B cell (primary cell): ENCODE measurements at regions not wholly inside any gene's neighbourhood (a gene's known extent, or its start where the extent isn't known, plus 50 kb on each side); places are given as distances from the start of the nearest gene placed in this dataset.

Experiments used
- ATAC-seq: fragments of 200-7000 bp; cut with Tn5 transposase; one replicate; pipeline ENCODE4 v1.10.0; 2021; ENCODE audit warnings: low read depth, mild to moderate bottlenecking, moderate number of reproducible peaks, moderate library complexity
- CTCF ChIA-PET: fragments of 350-600 bp; sonication (Branson Sonifier 250); formaldehyde crosslinking; loops from one replicate; lab custom pipeline; 2021; ENCODE audit warnings: antibody characterized with exemption, inconsistent platforms; lab: Charles Lee
- POLR2A ChIA-PET: fragments of 350-600 bp; sonication (Branson Sonifier 250); formaldehyde crosslinking; loops from one replicate; lab custom pipeline; 2021; ENCODE audit warnings: antibody characterized with exemption; lab: Charles Lee
- DNase-seq: peaks from one replicate; pipeline ENCODE4 v3.0.0; 2013
- H2AFZ ChIP-seq: 2 replicates; pipeline ENCODE4 v1.6.1; 2012; ENCODE audit warnings: mild to moderate bottlenecking, low read depth, low read length; ENCODE audit not compliant: insufficient read depth, poor library complexity, severe bottlenecking
- H3K27ac ChIP-seq, 2 donors: 1 replicate in 1 of 2; 2 replicates in 1 of 2; pipeline ENCODE4 v1.5.1; 2012 to 2013; ENCODE audit warnings: low read length in 2 of 2, mild to moderate bottlenecking in 2 of 2, moderate library complexity in 1 of 2
- H3K27me3 ChIP-seq, 4 experiments: fragments of 200-600 bp in 1 of 4; sonication (generic) in 1 of 4; replicated peaks in 1 of 4; 1 replicate in 2 of 4; 2 replicates in 2 of 4; pipeline versions ENCODE4 v1.6.1 to v1.7.0; 2013 to 2016; ENCODE audit warnings: low read length in 3 of 4, mild to moderate bottlenecking in 2 of 4, mixed read lengths in 1 of 4, moderate library complexity in 1 of 4; ENCODE audit not compliant: insufficient read depth in 4 of 4, control insufficient read depth in 3 of 4; ENCODE audit errors: control extremely low read depth in 1 of 4
- H3K36me3 ChIP-seq, 2 experiments: replicated peaks in 1 of 2; 1 replicate in 1 of 2; 2 replicates in 1 of 2; pipeline versions ENCODE4 v1.6.1 to v1.7.1; 2013; ENCODE audit warnings: low read length in 1 of 2; ENCODE audit not compliant: insufficient read depth in 2 of 2, control insufficient read depth in 1 of 2; ENCODE audit errors: control extremely low read depth in 1 of 2, extremely low read depth in 1 of 2
- H3K4me1 ChIP-seq, 2 donors: fragments of 200-600 bp in 1 of 2; sonication (generic) in 1 of 2; 1 replicate in 1 of 2; 2 replicates in 1 of 2; pipeline versions ENCODE4 v1.5.1 to v1.6.1; 2013 to 2017; ENCODE audit warnings: low read length in 2 of 2; ENCODE audit not compliant: control insufficient read depth in 2 of 2, insufficient read depth in 2 of 2
- H3K4me2 ChIP-seq: replicated peaks from 2 replicates; pipeline ENCODE3; 2012; ENCODE audit warnings: mild to moderate bottlenecking, low read depth, low read length; ENCODE audit not compliant: poor library complexity, severe bottlenecking
- H3K4me3 ChIP-seq, 5 experiments: fragments of 200-600 bp in 1 of 5; sonication (generic) in 1 of 5; 1 replicate in 3 of 5; 2 replicates in 2 of 5; pipeline versions ENCODE4 v1.5.1 to v1.7.0; 2011 to 2016; ENCODE audit warnings: low read length in 4 of 5, mild to moderate bottlenecking in 4 of 5, low read depth in 2 of 5, control low read depth in 1 of 5, moderate library complexity in 1 of 5; ENCODE audit not compliant: insufficient read depth in 1 of 5; ENCODE audit errors: control extremely low read depth in 1 of 5, extremely low read depth in 1 of 5
- H3K79me2 ChIP-seq: fragments of 200-600 bp; sonication (generic); one replicate; pipeline ENCODE4 v1.6.0; 2016; ENCODE audit warnings: low read length; ENCODE audit not compliant: control insufficient read depth, insufficient read depth
- H3K9ac ChIP-seq: fragments of 200-600 bp; sonication (generic); 2 replicates; pipeline ENCODE4 v1.6.1; 2017; ENCODE audit warnings: mild to moderate bottlenecking, low read length, moderate library complexity
- H3K9me3 ChIP-seq, 3 donors: one replicate each; pipeline versions ENCODE4 v1.6.1 to v1.7.1; 2013; ENCODE audit warnings: low read length in 2 of 3; ENCODE audit not compliant: control insufficient read depth in 2 of 3, insufficient read depth in 1 of 3; ENCODE audit errors: control extremely low read depth in 1 of 3
- H4K20me1 ChIP-seq: 2 replicates; pipeline ENCODE4 v1.6.0; 2012; ENCODE audit warnings: mild to moderate bottlenecking, low read length; ENCODE audit not compliant: insufficient read depth, control insufficient read depth, poor library complexity, severe bottlenecking
- H3K27ac Mint-ChIP-seq: one replicate; pipeline ENCODE4 v1.8.0; 2021; ENCODE audit warnings: mixed read lengths
- H3K27me3 Mint-ChIP-seq: one replicate; pipeline ENCODE4 v1.8.0; 2021; ENCODE audit warnings: mixed read lengths
- H3K4me1 Mint-ChIP-seq: one replicate; pipeline ENCODE4 v1.8.0; 2021; ENCODE audit warnings: mixed read lengths
- H3K4me3 Mint-ChIP-seq: one replicate; pipeline ENCODE4 v1.8.0; 2021; ENCODE audit warnings: mixed read lengths
- H3K9me3 Mint-ChIP-seq: one replicate; pipeline ENCODE4 v1.8.0; 2022; ENCODE audit warnings: mixed read lengths; ENCODE audit not compliant: insufficient read depth
- CTCF ChIP-seq: fragments of 200-600 bp; IDR thresholded peaks from one replicate; pipeline ENCODE4 v1.8.0; 2022; ENCODE audit warnings: antibody characterized with exemption, mild to moderate bottlenecking
- EZH2 ChIP-seq: IDR thresholded peaks from 2 replicates; pipeline ENCODE4 v1.6.1; 2012; ENCODE audit warnings: borderline replicate concordance, low read depth, mild to moderate bottlenecking, moderate library complexity, low read length; ENCODE audit not compliant: insufficient read depth, poor library complexity, severe bottlenecking
- WGBS: methylation state at CpG from one replicate; pipeline ENCODE4 v1.1.5; 2013; ENCODE audit warnings: missing lambda C conversion rate; ENCODE audit not compliant: insufficient coverage; 5-methylcytosine and 5-hydroxymethylcytosine counted together
- intact Hi-C: fragments of 100-400 bp; cut with micrococcal nuclease; formaldehyde crosslinking; loops from one replicate; pipeline ENCODE4 v1.10.0; 2022

GRCh38 chr16:6656760-6657159, 675.9 kb upstream of the RBFOX1 start:
- H3K4me1 Mint-ChIP-seq, result no peaks in the 10 kb centered on the region
- peaks cover 2% of the 10 kb centered on the region for H3K9me3 Mint-ChIP-seq
- no peaks in the 10 kb centered on the region for H4K20me1 ChIP-seq
- H3K4me2 ChIP-seq, result no peak overlapping the region
- CTCF ChIA-PET, result interaction anchor here (0.8 kb wide), 1 partner anchor 13 kb away, joined by 3 read pairs; no protein-coding TSS in a partner anchor
- POLR2A ChIA-PET, result no interaction called here
- H3K4me3 ChIP-seq, result no peak overlapping the region
- no peak overlapping the region for H3K9ac ChIP-seq
- H3K79me2 ChIP-seq, result no peaks in the 10 kb centered on the region
- ATAC-seq (no peak), DNase-seq (no peak)
- TF ChIP-seq EZH2 (no peak), CTCF (no peak)
- intact Hi-C loops, result no loop called here
- no peaks in the 10 kb centered on the region for H3K36me3 ChIP-seq
- no peaks in the 10 kb centered on the region for H3K27me3 Mint-ChIP-seq
- H2AFZ ChIP-seq, result no peak overlapping the region
- H3K4me1 ChIP-seq, result no peaks in the 10 kb centered on the region
- no peak overlapping the region for H3K27ac ChIP-seq
- no peak overlapping the region for H3K4me3 Mint-ChIP-seq
- H3K9me3 ChIP-seq, result no peaks in the 10 kb centered on the region
- no peak overlapping the region for H3K27ac Mint-ChIP-seq
- no peaks in the 10 kb centered on the region for H3K27me3 ChIP-seq

GRCh38 chr16:6646891-6647290, 685.8 kb upstream of the RBFOX1 start:
- CTCF ChIA-PET, result no interaction called here
- Histone ChIP-seq H3K4me1 (no peaks in the 10 kb centered on the region), H3K27me3 (no peaks in the 10 kb centered on the region), H2AFZ (no peak overlapping the region), H4K20me1 (no peaks in the 10 kb centered on the region), H3K79me2 (no peaks in the 10 kb centered on the region), H3K9me3 (peaks cover 0 to 3% (median 0%) of the 10 kb centered on the region in 3 donors), H3K4me2 (no peak overlapping the region), H3K4me3 (no peak overlapping the region), H3K9ac (no peak overlapping the region), H3K27ac (no peak overlapping the region), H3K36me3 (no peaks in the 10 kb centered on the region)
- Mint-ChIP-seq H3K27ac (no peak overlapping the region), H3K27me3 (peaks cover 5% of the 10 kb centered on the region), H3K4me1 (peaks cover 1% of the 10 kb centered on the region), H3K9me3 (no peaks in the 10 kb centered on the region), H3K4me3 (no peak overlapping the region)
- intact Hi-C loops, result no loop called here
- TF ChIP-seq CTCF (no peak), EZH2 (no peak)
- WGBS, result 93% methylated on average over 3 of the region's 5 CpGs
- DNase-seq (no peak), ATAC-seq (no peak)
- POLR2A ChIA-PET, result no interaction called here
